Skin epidermis (tissue), 12 donors: ENCODE measurements at regions not wholly inside any gene's neighbourhood (a gene's known extent, or its start where the extent isn't known, plus 50 kb on each side); places are given as distances from the start of the nearest gene placed in this dataset.
"Not testable (repeated sequence)": the region's sequence is repeated elsewhere in the genome, so short reads cannot be mapped to it uniquely, and the experiment has no call there.

Experiments
- H3K27ac ChIP-seq, 21 experiments: fragments of 200-600 bp; sonication (generic) in 11 of 21; one replicate each; pipeline ENCODE4 v1.5.0; 2020; ENCODE audit warnings: mild to moderate bottlenecking in 3 of 21, inconsistent platforms in 2 of 21, moderate library complexity in 2 of 21
- H3K4me3 ChIP-seq, 7 experiments: fragments of 200-600 bp; sonication (generic) in 2 of 7; one replicate each; pipeline ENCODE4 v1.5.0; 2020; ENCODE audit warnings: inconsistent platforms in 2 of 7, mild to moderate bottlenecking in 2 of 7, moderate library complexity in 1 of 7

DNA sequence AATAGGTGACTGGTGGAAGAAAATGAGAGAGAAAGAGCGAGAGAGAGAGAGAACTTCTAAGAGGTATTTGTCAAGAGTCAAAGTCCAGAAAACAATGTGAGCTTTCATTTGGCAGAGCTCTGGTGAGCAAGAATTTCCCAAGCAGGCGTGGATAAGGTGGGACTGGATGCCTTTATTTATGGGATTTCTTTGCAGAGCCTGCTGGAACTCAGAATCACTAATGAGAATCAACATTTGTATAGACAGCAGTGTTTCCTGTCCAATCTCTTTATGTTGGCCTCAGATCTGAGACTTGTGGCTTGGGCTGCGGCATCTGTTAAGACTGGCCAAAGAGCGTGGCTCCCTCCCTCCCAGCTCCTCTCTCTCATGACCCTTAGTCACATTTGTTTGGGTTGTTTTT, 67.9 kb upstream of the TBL1X start:
- Histone ChIP-seq H3K27ac (no peak overlapping the region), H3K4me3 (no peak overlapping the region)

DNA sequence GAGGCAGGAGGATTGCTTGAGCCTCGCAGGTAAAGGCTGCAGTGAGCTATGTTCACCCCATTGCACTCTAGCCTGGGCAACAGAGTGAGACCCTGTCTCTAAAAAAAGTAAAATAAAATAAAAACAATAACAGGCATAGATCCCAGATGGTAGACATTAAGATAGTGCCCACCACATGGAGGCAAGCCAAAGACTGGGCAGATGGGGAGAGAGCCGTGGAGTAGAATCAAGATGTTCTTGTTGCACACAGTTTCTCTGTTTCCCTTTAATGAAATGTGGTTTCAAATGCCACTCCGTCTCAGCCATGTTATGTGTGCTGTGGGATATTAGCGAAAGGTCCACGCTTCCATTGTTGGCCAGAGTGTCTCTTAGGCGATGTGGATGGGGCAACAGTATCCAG, 63.8 kb upstream of the TBL1X start:
- no peak overlapping the region for H3K27ac ChIP-seq
- H3K4me3 ChIP-seq, result no peak overlapping the region

DNA sequence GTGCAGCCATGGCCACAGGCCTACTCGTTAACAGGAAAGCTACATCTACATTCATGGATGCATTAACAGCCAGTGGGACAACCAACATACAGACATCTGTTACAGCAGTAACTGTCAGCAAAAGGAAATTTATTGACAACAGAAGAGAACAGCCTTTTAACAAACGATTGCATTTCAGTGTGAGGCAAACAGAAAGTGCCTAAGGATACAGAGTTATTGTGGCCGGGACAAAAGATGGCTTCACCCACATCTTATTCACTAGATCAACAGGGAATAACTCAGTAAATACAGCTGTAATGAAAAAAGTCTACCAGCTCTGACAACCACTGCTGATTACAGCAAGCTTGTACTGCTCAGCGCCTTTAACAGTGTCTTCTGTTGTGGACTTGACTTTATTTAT, 61.5 kb upstream of the TBL1X start:
- H3K4me3 ChIP-seq, result no peak overlapping the region

DNA sequence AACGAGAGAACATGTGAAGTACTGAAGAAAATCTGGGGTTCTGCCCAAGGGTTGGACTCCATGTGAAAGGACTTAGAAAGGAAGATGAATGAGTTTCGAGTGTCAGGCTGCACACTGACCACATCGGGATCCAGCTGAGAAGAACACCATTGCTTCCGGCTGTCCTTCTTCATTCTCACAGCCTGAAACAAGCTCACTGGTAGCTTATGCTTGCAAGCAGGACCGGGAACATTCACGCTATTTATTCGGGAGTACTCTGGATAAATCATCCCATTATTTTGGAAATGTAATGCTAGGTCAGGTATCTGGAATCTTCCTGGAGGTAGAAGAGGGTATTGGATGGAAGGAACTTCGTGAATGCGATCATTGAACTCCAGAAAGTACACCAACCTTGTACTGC, 59.2 kb upstream of the TBL1X start:
- not testable (repeated sequence) for H3K4me3 ChIP-seq, H3K27ac ChIP-seq

More for the DNA sequence above, 61.5 kb upstream of the TBL1X start:
- no peak overlapping the region for H3K27ac ChIP-seq

DNA sequence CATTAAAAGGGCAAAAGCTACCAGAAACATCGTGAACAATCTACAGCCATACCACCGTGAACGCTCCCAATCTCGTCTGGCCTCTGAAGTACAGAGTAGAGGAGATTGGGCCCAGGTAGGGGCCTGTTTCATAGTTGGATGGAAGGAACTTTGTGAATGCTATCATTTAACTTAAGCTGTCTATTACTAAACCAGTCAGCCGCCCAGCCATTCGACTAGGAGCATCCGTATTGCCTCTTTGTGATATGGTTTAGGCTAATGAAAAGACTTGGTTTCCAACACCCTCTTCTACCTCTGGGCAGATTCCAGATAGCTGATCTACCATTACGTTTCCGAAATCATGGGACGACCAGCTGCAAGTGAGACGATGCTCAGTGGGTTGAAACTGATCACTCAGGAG, 54.0 kb upstream of the TBL1X start:
- H3K27ac ChIP-seq, H3K4me3 ChIP-seq: not testable (repeated sequence)

DNA sequence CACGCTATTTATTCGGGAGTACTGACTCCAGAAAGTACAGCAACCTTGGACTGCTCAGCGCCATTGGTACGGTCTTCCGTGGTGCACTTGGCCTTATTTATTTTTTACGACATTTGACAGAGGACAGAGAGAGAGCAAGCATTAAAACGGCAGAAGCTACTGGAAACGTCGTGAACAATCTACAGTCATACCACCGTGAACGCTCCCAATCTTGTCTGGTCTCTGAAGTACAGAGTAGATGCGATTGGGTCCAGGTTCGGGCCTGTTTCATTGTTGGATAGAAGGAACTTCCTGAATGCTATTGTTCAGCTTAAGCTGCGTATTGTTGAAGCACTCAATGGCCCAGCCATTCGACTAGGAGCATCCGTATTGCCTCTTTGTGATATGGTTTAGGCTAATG, 53.2 kb upstream of the TBL1X start:
- H3K4me3 ChIP-seq, H3K27ac ChIP-seq: not testable (repeated sequence)

DNA sequence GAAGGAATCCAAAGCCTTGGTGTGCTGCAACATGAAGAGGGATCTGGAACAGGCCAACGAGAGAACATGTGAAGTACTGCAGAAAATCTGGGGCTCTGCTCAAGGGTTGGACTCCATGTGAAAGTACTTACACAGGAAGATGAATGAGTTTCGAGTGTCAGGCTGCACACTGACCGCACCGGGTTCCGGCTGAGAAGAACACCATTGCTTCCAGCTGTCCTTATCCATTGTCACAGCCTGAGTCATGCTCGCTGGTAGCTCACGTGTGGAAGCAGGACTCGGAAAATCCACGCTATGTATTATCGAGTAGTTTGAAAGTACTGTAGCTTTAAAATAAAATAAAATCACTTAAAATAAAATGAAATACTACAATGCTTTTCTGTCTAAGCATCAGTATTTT, 50.4 kb upstream of the TBL1X start:
- Histone ChIP-seq H3K4me3 (no peak overlapping the region), H3K27ac (no peak overlapping the region)
